Endothelial cell of umbilical vein (primary cell): ENCODE measurements at regions not wholly inside any gene's neighbourhood (a gene's known extent, or its start where the extent isn't known, plus 50 kb on each side); places are given as distances from the start of the nearest gene placed in this dataset.

Experiments
- BruUV-seq: library from RNA; stranded (reverse); fragments of 400-500 nt; replicated peaks from 2 replicates; lab custom pipeline; 2021; lab: Mats Ljungman, UMichigan
- CTCF ChIA-PET: fragments of 300-600, 350-600 bp; sonication (Branson Sonifier 250); formaldehyde crosslinking; loops from one replicate; lab custom pipeline; 2021; ENCODE audit warnings: antibody characterized with exemption, inconsistent platforms; lab: Charles Lee
- POLR2A ChIA-PET: fragments of 300-600, 350-600 bp; sonication (Branson Sonifier 250); formaldehyde crosslinking; loops from one replicate; lab custom pipeline; 2021; ENCODE audit warnings: antibody characterized with exemption, inconsistent platforms; lab: Charles Lee
- DNase-seq: peaks from one replicate; pipeline ENCODE4 v3.0.0-alpha.2; 2011; ENCODE audit warnings: low read depth, low spot score
- FAIRE-seq: peaks from 2 replicates; lab custom pipeline; 2011; peaks lifted over from hg19 to GRCh38; lab: Jason Lieb, UNC
- H2AFZ ChIP-seq: 2 replicates; pipeline ENCODE4 v1.6.0; 2012; ENCODE audit warnings: low read depth, low read length, control low read depth, inconsistent platforms
- H3K27ac ChIP-seq: 2 replicates; pipeline ENCODE4 v1.5.1; 2011; ENCODE audit warnings: low read depth, mild to moderate bottlenecking, control low read depth, low read length, moderate library complexity; ENCODE audit not compliant: insufficient read depth
- H3K27me3 ChIP-seq, 2 experiments: 2 replicates each; pipeline versions ENCODE4 v1.6.0 to v1.6.1; 2011; ENCODE audit warnings: low read length in 2 of 2, mixed read lengths in 1 of 2; ENCODE audit not compliant: control insufficient read depth in 2 of 2, insufficient read depth in 2 of 2
- H3K36me3 ChIP-seq, 2 experiments: 2 replicates in 1 of 2; 3 replicates in 1 of 2; pipeline ENCODE4 v1.5.1; 2011; ENCODE audit warnings: low read length in 2 of 2, mild to moderate bottlenecking in 1 of 2, moderate library complexity in 1 of 2; ENCODE audit not compliant: control insufficient read depth in 2 of 2, insufficient read depth in 2 of 2; ENCODE audit errors: extremely low read depth in 1 of 2
- H3K4me1 ChIP-seq: 3 replicates; pipeline ENCODE4 v1.5.1; 2011; ENCODE audit warnings: mild to moderate bottlenecking, low read length; ENCODE audit not compliant: control insufficient read depth, insufficient read depth; ENCODE audit errors: extremely low read depth
- H3K4me2 ChIP-seq: 2 replicates; pipeline ENCODE4 v1.6.1; 2011; ENCODE audit warnings: low read length, control low read depth, mixed read lengths; ENCODE audit not compliant: insufficient read depth
- H3K4me3 ChIP-seq, 3 experiments: fragments of 200-600 bp in 1 of 3; sonication (generic), shearing (Covaris generic) in 1 of 3; replicated peaks in 1 of 3; 2 replicates each; pipeline ENCODE4 v1.5.1; 2011 to 2016; ENCODE audit warnings: control low read depth in 3 of 3, low read length in 3 of 3, mild to moderate bottlenecking in 2 of 3, inconsistent platforms in 1 of 3, low read depth in 1 of 3, moderate library complexity in 1 of 3; ENCODE audit not compliant: insufficient read depth in 1 of 3
- H3K79me2 ChIP-seq: 2 replicates; pipeline ENCODE4 v1.6.0; 2012; ENCODE audit warnings: low read length, inconsistent platforms; ENCODE audit not compliant: control insufficient read depth, insufficient read depth
- H3K9ac ChIP-seq: replicated peaks from 2 replicates; pipeline ENCODE3; 2011; ENCODE audit warnings: low read length, control low read depth; ENCODE audit not compliant: insufficient read depth; ENCODE audit errors: extremely low read depth
- H3K9me1 ChIP-seq: replicated peaks from 3 replicates; pipeline ENCODE4 v1.6.0; 2011; ENCODE audit warnings: mild to moderate bottlenecking, low read length; ENCODE audit not compliant: control insufficient read depth, insufficient read depth; ENCODE audit errors: extremely low read depth
- H3K9me3 ChIP-seq: replicated peaks from 2 replicates; pipeline ENCODE4 v1.5.1; 2012; ENCODE audit warnings: low read length, inconsistent platforms; ENCODE audit not compliant: control insufficient read depth, insufficient read depth
- H4K20me1 ChIP-seq: replicated peaks from 2 replicates; pipeline ENCODE3; 2011; ENCODE audit warnings: mild to moderate bottlenecking, low read length; ENCODE audit not compliant: control insufficient read depth, insufficient read depth; ENCODE audit errors: extremely low read depth
- CTCF ChIP-seq, 2 donors: IDR thresholded peaks; 1 replicate in 1 of 2; 2 replicates in 1 of 2; pipeline ENCODE4 v1.5.1; 2011; ENCODE audit warnings: low read length in 2 of 2, mild to moderate bottlenecking in 2 of 2, moderate library complexity in 2 of 2, control low read depth in 1 of 2, inconsistent platforms in 1 of 2, low read depth in 1 of 2; ENCODE audit not compliant: insufficient read depth in 1 of 2; ENCODE audit errors: extremely low read depth in 1 of 2
- EZH2 ChIP-seq: IDR thresholded peaks from 2 replicates; pipeline ENCODE4 v1.6.1; 2012; ENCODE audit warnings: borderline replicate concordance, low read depth, mild to moderate bottlenecking, moderate library complexity, low read length, inconsistent platforms; ENCODE audit not compliant: severe bottlenecking
- FOS ChIP-seq: IDR thresholded peaks from 2 replicates; pipeline ENCODE4 v1.6.1; 2011; ENCODE audit warnings: mild to moderate bottlenecking, low read length, moderate library complexity, borderline replicate concordance; ENCODE audit not compliant: insufficient read depth
- GATA2 ChIP-seq: IDR thresholded peaks from 2 replicates; pipeline ENCODE4 v1.7.0; 2011; ENCODE audit warnings: low read depth, mild to moderate bottlenecking, moderate library complexity, mixed read lengths, low read length; ENCODE audit not compliant: insufficient read length, insufficient read depth
- JUN ChIP-seq: IDR thresholded peaks from 2 replicates; pipeline ENCODE4 v1.6.1; 2011; ENCODE audit warnings: borderline replicate concordance, low read depth; ENCODE audit not compliant: insufficient read length, insufficient read depth
- MYC ChIP-seq: IDR thresholded peaks from one replicate; pipeline ENCODE4 v1.6.1; 2011; ENCODE audit warnings: mild to moderate bottlenecking, low read depth, low read length
- POLR2A ChIP-seq: IDR thresholded peaks from 2 replicates; pipeline ENCODE4 v1.6.1; 2012; ENCODE audit warnings: low read depth, mild to moderate bottlenecking, control low read depth, low read length
- POLR2AphosphoS5 ChIP-seq: IDR thresholded peaks from 2 replicates; pipeline ENCODE4 v1.6.1; 2012; ENCODE audit warnings: low read depth, mild to moderate bottlenecking, control low read depth, low read length, moderate library complexity; ENCODE audit not compliant: insufficient read depth
- dilution Hi-C: fragments of 300-500 bp; cut with MboI; formaldehyde crosslinking; loops from one replicate; pipeline ENCODE4 v1.15.0; 2019; ENCODE audit warnings: low sequenced_read_pairs; ENCODE audit not compliant: extremely low pct_ligation_motif_present
- intact Hi-C: fragments of 100-400 bp; cut with micrococcal nuclease; formaldehyde crosslinking; loops from one replicate; pipeline ENCODE4 v1.10.0; 2022
- TF ChIP-seq, protein P1 (sequence below): IDR thresholded peaks from 2 replicates; pipeline ENCODE4 v1.6.1; 2011; ENCODE audit not compliant: insufficient read depth, insufficient read length

DNA sequence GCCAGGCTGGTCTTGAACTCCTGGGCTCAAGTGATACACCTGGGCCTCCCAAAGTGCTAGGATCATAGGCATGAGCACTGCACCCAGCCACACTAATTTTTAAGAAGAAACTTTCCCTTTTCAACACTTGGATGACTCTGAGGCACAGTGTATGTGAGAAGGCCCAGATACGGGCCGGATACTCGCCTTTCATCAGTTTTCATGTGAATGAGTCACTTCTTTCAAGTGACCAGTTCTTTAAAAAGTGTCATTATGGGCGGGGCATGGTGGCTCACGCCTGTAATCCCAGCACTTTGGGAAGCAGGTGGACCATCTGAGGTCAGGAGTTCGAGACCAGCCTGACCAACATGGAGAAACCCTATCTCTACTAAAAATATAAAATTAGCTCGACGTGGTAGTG lies 120.8 kb downstream of the CTTN start:
- no peak overlapping the region for H3K4me2 ChIP-seq
- no peak overlapping the region for H3K4me3 ChIP-seq
- H3K9me1 ChIP-seq = no peaks in the 10 kb centered on the region
- no peak overlapping the region for H3K9ac ChIP-seq
- ChIA-PET POLR2A (no interaction called here), CTCF (no interaction called here)
- H3K9me3 ChIP-seq = no peaks in the 10 kb centered on the region
- no peaks in the 10 kb centered on the region for H3K27me3 ChIP-seq
- TF ChIP-seq FOS (no peak), GATA2 (no peak), EZH2 (no peak), POLR2A (no peak)
- TF ChIP-seq, protein P1, sequence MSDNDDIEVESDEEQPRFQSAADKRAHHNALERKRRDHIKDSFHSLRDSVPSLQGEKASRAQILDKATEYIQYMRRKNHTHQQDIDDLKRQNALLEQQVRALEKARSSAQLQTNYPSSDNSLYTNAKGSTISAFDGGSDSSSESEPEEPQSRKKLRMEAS = no peak
- H4K20me1 ChIP-seq = no peaks in the 10 kb centered on the region
- H3K36me3 ChIP-seq = no peaks in the 10 kb centered on the region
- no TSS peak for BruUV-seq
- dilution Hi-C loops = no loop called here
- intact Hi-C loops = no loop called here
- no peak overlapping the region for H3K27ac ChIP-seq
- no peak for FAIRE-seq
- no peaks in the 10 kb centered on the region for H3K79me2 ChIP-seq
- no peaks in the 10 kb centered on the region for H3K4me1 ChIP-seq
- DNase-seq = no peak
- no peak overlapping the region for H2AFZ ChIP-seq

GRCh38 chr11:70521475-70522308 lies 123.4 kb downstream of the CTTN start:
- Histone ChIP-seq H3K36me3 (no peaks in the 10 kb centered on the region), H3K9me3 (no peaks in the 10 kb centered on the region), H3K79me2 (no peaks in the 10 kb centered on the region), H4K20me1 (no peaks in the 10 kb centered on the region), H3K4me2 (no peak overlapping the region), H3K27me3 (no peaks in the 10 kb centered on the region), H3K9ac (no peak overlapping the region), H2AFZ (no peak overlapping the region), H3K9me1 (no peaks in the 10 kb centered on the region), H3K4me1 (no peaks in the 10 kb centered on the region), H3K4me3 (no peak overlapping the region), H3K27ac (no peak overlapping the region)
- DNase-seq (no peak), FAIRE-seq (no peak)
- dilution Hi-C loops = no loop called here
- TF ChIP-seq JUN = no peak
- TF ChIP-seq, protein P1 = no peak
- no peak for TF ChIP-seq CTCF (IDR thresholded peaks at IDR 0.05; ENCODE audit: extremely low read depth in 1 of 2, insufficient read depth in 1 of 2, low read depth in 1 of 2, low read length in 2 of 2)
- TF ChIP-seq FOS = no peak
- no peak for TF ChIP-seq POLR2A
- no peak for TF ChIP-seq GATA2
- TF ChIP-seq EZH2 = no peak
- TF ChIP-seq MYC = no peak
- no peak for TF ChIP-seq POLR2AphosphoS5
- intact Hi-C loops = no loop called here
- CTCF ChIA-PET = no interaction called here
- POLR2A ChIA-PET = no interaction called here
- BruUV-seq = no TSS peak
